ENCODE measurements at regions not wholly inside any gene's neighbourhood (a gene's known extent, or its start where the extent isn't known, plus 50 kb on each side); places are given as distances from the start of the nearest gene placed in this dataset.

GRCh38 chr1:25109531-25109951 lies 122.8 kb downstream of the SYF2 start:
- no peak for TF ChIP-seq POLR2A (IDR thresholded peaks at IDR 0.05)
- TF ChIP-seq, protein P1, sequence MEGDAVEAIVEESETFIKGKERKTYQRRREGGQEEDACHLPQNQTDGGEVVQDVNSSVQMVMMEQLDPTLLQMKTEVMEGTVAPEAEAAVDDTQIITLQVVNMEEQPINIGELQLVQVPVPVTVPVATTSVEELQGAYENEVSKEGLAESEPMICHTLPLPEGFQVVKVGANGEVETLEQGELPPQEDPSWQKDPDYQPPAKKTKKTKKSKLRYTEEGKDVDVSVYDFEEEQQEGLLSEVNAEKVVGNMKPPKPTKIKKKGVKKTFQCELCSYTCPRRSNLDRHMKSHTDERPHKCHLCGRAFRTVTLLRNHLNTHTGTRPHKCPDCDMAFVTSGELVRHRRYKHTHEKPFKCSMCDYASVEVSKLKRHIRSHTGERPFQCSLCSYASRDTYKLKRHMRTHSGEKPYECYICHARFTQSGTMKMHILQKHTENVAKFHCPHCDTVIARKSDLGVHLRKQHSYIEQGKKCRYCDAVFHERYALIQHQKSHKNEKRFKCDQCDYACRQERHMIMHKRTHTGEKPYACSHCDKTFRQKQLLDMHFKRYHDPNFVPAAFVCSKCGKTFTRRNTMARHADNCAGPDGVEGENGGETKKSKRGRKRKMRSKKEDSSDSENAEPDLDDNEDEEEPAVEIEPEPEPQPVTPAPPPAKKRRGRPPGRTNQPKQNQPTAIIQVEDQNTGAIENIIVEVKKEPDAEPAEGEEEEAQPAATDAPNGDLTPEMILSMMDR (IDR thresholded peaks at IDR 0.05), result no peak
